ENCODE measurements at regions not wholly inside any gene's neighbourhood (a gene's known extent, or its start where the extent isn't known, plus 50 kb on each side); places are given as distances from the start of the nearest gene placed in this dataset.

DNA sequence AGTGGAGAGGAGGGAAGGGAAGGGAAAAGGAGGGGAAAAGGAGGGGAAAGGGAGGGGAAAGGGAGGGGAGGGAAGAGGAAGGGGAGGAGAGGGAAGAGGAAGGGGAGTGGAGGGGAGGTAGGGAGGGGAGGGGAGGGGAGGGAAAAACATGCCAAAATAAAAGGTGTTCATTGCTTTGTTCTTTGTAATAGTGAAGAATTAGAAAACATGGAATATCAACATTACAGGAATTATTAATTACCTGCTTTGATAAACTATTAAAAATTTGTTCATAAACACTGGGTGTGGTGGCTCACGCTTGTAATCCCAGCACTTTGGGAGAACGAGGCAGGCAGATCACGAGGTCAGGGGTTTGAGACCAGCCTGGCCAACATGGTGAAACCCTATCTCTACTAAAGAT is 579.2 kb downstream of the MED13L start:
- no peak overlapping the region for H3K27ac Mint-ChIP-seq (ENCODE audit: unreplicated experiment)
- no peaks in the 10 kb centered on the region for H3K4me1 Mint-ChIP-seq (ENCODE audit: unreplicated experiment)
- H3K36me3 Mint-ChIP-seq (ENCODE audit: unreplicated experiment) = no peaks in the 10 kb centered on the region
- DNase-seq (ENCODE audit: extremely low spot score, unreplicated experiment) = no peak
- H3K27me3 Mint-ChIP-seq (ENCODE audit: unreplicated experiment) = no peaks in the 10 kb centered on the region
- H3K9me3 Mint-ChIP-seq (ENCODE audit: unreplicated experiment) = peaks cover 7% of the 10 kb centered on the region
- TF ChIP-seq, protein P1, sequence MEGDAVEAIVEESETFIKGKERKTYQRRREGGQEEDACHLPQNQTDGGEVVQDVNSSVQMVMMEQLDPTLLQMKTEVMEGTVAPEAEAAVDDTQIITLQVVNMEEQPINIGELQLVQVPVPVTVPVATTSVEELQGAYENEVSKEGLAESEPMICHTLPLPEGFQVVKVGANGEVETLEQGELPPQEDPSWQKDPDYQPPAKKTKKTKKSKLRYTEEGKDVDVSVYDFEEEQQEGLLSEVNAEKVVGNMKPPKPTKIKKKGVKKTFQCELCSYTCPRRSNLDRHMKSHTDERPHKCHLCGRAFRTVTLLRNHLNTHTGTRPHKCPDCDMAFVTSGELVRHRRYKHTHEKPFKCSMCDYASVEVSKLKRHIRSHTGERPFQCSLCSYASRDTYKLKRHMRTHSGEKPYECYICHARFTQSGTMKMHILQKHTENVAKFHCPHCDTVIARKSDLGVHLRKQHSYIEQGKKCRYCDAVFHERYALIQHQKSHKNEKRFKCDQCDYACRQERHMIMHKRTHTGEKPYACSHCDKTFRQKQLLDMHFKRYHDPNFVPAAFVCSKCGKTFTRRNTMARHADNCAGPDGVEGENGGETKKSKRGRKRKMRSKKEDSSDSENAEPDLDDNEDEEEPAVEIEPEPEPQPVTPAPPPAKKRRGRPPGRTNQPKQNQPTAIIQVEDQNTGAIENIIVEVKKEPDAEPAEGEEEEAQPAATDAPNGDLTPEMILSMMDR (IDR thresholded peaks at IDR 0.05) = no peak
- no peak overlapping the region for H3K4me3 Mint-ChIP-seq (ENCODE audit: unreplicated experiment)

DNA sequence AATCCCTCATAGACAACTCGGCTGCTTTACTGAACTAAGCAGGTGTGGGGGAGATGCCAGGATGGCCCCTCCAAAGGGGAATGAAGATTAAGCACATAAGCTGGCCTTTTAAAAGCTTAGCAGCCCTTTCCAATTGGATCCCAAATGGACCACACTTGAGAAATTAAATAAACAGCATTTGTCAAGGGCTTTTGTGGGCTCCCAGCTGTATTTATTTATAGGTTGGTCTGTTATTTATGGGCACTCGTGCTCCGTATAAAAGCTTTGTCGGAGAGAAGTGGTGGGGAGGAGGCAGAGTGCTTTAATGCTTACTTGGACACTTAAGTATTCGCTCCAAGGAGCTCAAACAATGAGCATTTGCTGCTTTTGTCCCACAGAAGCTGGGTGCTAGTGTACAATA is 580.2 kb downstream of the MED13L start:
- TF ChIP-seq, protein P1 (IDR thresholded peaks at IDR 0.05) = no peak
- Mint-ChIP-seq H3K27me3 (ENCODE audit: unreplicated experiment) (no peaks in the 10 kb centered on the region), H3K27ac (ENCODE audit: unreplicated experiment) (no peak overlapping the region), H3K36me3 (ENCODE audit: unreplicated experiment) (no peaks in the 10 kb centered on the region), H3K4me1 (ENCODE audit: unreplicated experiment) (no peaks in the 10 kb centered on the region), H3K4me3 (ENCODE audit: unreplicated experiment) (no peak overlapping the region), H3K9me3 (ENCODE audit: unreplicated experiment) (peaks cover 7% of the 10 kb centered on the region)
- no peak for DNase-seq (ENCODE audit: extremely low spot score, unreplicated experiment)

- Mint-ChIP-seq H3K4me3 (ENCODE audit: unreplicated experiment) (no peak overlapping the region), H3K27ac (ENCODE audit: unreplicated experiment) (no peak overlapping the region), H3K4me1 (ENCODE audit: unreplicated experiment) (no peaks in the 10 kb centered on the region), H3K27me3 (ENCODE audit: unreplicated experiment) (no peaks in the 10 kb centered on the region), H3K36me3 (ENCODE audit: unreplicated experiment) (no peaks in the 10 kb centered on the region), H3K9me3 (ENCODE audit: unreplicated experiment) (peaks cover 3% of the 10 kb centered on the region)
- TF ChIP-seq, protein P1 (IDR thresholded peaks at IDR 0.05) = no peak
- DNase-seq (ENCODE audit: extremely low spot score, unreplicated experiment) = no peak
These were observed 582.9 kb downstream of the MED13L start for GRCh38 chr12:115694564-115694963.

- no peak overlapping the region for H3K27ac Mint-ChIP-seq (ENCODE audit: unreplicated experiment)
- TF ChIP-seq, protein P1 (IDR thresholded peaks at IDR 0.05) = no peak
- DNase-seq (ENCODE audit: extremely low spot score, unreplicated experiment) = no peak
- H3K36me3 Mint-ChIP-seq (ENCODE audit: unreplicated experiment) = no peaks in the 10 kb centered on the region
- H3K27me3 Mint-ChIP-seq (ENCODE audit: unreplicated experiment) = no peaks in the 10 kb centered on the region
- peaks cover 3% of the 10 kb centered on the region for H3K9me3 Mint-ChIP-seq (ENCODE audit: unreplicated experiment)
- no peak overlapping the region for H3K4me3 Mint-ChIP-seq (ENCODE audit: unreplicated experiment)
- H3K4me1 Mint-ChIP-seq (ENCODE audit: unreplicated experiment) = no peaks in the 10 kb centered on the region
These were observed 583.5 kb downstream of the MED13L start for GRCh38 chr12:115693970-115694369.

DNA sequence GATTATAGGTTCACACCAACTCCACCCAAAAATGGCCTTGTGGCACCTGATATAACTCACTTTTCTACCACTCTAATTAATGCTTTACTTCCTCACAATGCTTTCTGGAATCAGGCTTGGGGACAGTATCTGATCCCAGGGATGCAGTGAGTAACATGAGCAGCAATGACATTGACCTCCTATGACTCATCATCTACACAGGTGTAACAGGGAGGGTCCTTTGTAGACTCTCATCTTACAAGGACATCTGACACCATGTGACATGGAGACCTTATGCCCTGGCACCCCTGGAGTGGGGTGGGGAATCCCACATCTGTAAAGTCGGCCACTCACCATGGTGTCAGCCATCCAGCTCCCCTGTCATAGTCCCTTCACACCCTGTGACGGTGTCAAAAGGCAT is 586.4 kb downstream of the MED13L start:
- no peak overlapping the region for H3K27ac Mint-ChIP-seq (ENCODE audit: unreplicated experiment)
- H3K36me3 Mint-ChIP-seq (ENCODE audit: unreplicated experiment) = no peaks in the 10 kb centered on the region
- H3K4me3 Mint-ChIP-seq (ENCODE audit: unreplicated experiment) = no peak overlapping the region
- peaks cover 3% of the 10 kb centered on the region for H3K9me3 Mint-ChIP-seq (ENCODE audit: unreplicated experiment)
- no peaks in the 10 kb centered on the region for H3K4me1 Mint-ChIP-seq (ENCODE audit: unreplicated experiment)
- no peaks in the 10 kb centered on the region for H3K27me3 Mint-ChIP-seq (ENCODE audit: unreplicated experiment)
- TF ChIP-seq, protein P1 (IDR thresholded peaks at IDR 0.05) = no peak
- no peak for DNase-seq (ENCODE audit: extremely low spot score, unreplicated experiment)
